Stimulated activated effector memory CD8-positive, alpha-beta T cell treated with anti-CD3 and anti-CD28 coated beads, Interleukin-12 subunit alpha, Interleukin-12 subunit beta, amount 100 ng/mL, for 72 hours (primary cell): ENCODE measurements at regions not wholly inside any gene's neighbourhood (a gene's known extent, or its start where the extent isn't known, plus 50 kb on each side); places are given as distances from the start of the nearest gene placed in this dataset.
"Not testable (repeated sequence)": the region's sequence is repeated elsewhere in the genome, so short reads cannot be mapped to it uniquely, and the experiment has no call there.

Experiments
- ATAC-seq: fragments of 150-1000 bp; cut with Tn5 transposase; 2 replicates; pipeline ENCODE4 v1.10.0; 2021
- DNase-seq, 2 donors: peaks; one replicate each; pipeline ENCODE4 v3.0.0; 2021 to 2022; ENCODE audit warnings: low spot score in 2 of 2
- H3K27ac Mint-ChIP-seq: one replicate; pipeline ENCODE4 v1.8.0; 2022; ENCODE audit warnings: mild to moderate bottlenecking, mixed read lengths
- H3K36me3 Mint-ChIP-seq: one replicate; pipeline ENCODE4 v1.8.0; 2022; ENCODE audit warnings: mild to moderate bottlenecking, mixed read lengths
- H3K4me1 Mint-ChIP-seq: one replicate; pipeline ENCODE4 v1.8.0; 2022; ENCODE audit warnings: mixed read lengths
- H3K4me3 Mint-ChIP-seq: one replicate; pipeline ENCODE4 v1.8.0; 2022; ENCODE audit warnings: mild to moderate bottlenecking, mixed read lengths
- H3K9me3 Mint-ChIP-seq: one replicate; pipeline ENCODE4 v1.8.0; 2022; ENCODE audit warnings: mixed read lengths

DNA sequence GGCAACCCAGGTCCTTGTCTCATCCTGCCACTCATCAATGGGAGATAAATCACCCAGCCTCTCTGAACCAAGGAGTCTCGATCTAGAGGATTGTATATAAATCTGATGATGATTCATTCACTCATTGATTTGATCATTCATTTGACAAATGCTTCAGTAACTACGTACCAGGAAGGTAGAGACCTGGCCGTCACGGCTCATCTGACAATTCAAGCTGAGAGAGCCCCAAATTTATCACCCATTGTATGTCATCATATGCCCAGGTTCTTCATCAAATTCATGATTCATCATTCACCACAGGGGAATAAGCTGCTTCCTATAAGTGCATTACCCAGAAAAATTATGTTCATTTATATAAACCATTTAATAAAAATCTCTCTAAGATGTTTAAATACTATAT lies 116.9 kb downstream of the FAM161A start:
- ATAC-seq (no peak), DNase-seq (no peak)
- Mint-ChIP-seq H3K4me3 (no peak overlapping the region), H3K36me3 (no peaks in the 10 kb centered on the region), H3K27ac (no peak overlapping the region), H3K9me3 (no peaks in the 10 kb centered on the region), H3K4me1 (no peaks in the 10 kb centered on the region)

DNA sequence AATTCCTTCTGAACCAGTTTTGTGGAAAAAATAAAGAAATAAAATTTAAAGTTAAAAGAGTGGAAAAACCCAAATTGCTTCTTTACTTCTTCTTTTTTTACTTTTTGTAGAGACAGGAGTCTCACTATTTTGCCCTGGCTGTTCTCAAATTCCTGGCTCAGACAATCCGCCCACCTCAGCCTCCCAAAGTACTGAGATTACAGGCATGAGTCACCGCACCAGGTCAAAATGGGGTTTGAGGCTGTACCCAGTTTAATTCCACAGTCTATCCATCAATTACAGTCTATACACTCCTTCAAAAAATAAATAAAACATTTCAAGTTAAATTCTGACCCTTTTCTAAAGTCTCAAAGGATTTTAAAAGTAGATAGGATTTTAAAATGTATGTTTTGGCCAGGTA lies 120.3 kb downstream of the FAM161A start:
- DNase-seq (no peak), ATAC-seq (no peak)
- H3K9me3 Mint-ChIP-seq, result no peaks in the 10 kb centered on the region
- no peaks in the 10 kb centered on the region for H3K4me1 Mint-ChIP-seq
- no peaks in the 10 kb centered on the region for H3K36me3 Mint-ChIP-seq
- H3K27ac Mint-ChIP-seq, result no peak overlapping the region
- no peak overlapping the region for H3K4me3 Mint-ChIP-seq

DNA sequence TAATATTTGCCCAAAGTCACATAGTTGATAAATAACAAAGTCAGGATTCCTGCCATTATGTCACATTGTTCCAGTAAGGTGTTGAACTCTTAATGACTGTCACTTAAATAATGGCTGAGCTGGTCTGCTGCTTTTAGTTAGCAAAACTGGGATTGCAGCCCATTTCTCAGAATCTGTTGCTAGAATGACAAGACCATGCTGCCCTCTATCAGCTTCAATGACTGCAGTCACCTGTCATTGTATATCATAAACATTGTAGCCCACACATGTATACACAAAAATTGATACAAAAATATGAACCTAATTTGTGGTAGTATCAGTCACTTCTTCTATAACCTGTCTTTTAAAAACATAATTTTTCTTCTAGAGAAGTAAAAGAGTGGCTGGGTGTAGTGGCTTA lies 121.1 kb downstream of the FAM161A start:
- Mint-ChIP-seq H3K4me3 (no peak overlapping the region), H3K9me3 (no peaks in the 10 kb centered on the region), H3K36me3 (no peaks in the 10 kb centered on the region), H3K4me1 (peaks cover 3% of the 10 kb centered on the region), H3K27ac (no peak overlapping the region)
- ATAC-seq (no peak), DNase-seq (no peak)

DNA sequence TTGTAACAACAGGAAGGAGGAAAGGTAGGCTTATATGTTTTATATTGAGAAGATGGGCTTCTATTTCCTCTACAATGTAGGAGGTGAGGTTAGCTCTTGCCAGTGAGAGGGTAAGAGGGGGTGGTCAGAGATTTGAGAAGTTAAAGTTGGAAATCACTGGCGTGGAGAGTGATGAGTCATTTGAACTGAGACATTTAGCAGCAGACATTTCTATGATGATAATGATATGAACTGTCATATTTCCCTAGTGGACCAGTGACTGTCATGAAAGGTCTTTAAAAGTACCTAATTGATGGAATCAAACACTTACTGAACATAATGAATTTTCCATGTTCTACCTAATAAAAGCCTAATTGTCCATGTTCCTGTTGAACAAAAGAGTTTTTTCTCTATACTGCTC lies 126.1 kb downstream of the FAM161A start:
- Mint-ChIP-seq H3K36me3 (no peaks in the 10 kb centered on the region), H3K27ac (no peak overlapping the region), H3K4me3 (no peak overlapping the region), H3K4me1 (peaks cover 14% of the 10 kb centered on the region), H3K9me3 (peaks cover 10% of the 10 kb centered on the region)
- ATAC-seq, result peak; percentile 70
- no peak for DNase-seq

DNA sequence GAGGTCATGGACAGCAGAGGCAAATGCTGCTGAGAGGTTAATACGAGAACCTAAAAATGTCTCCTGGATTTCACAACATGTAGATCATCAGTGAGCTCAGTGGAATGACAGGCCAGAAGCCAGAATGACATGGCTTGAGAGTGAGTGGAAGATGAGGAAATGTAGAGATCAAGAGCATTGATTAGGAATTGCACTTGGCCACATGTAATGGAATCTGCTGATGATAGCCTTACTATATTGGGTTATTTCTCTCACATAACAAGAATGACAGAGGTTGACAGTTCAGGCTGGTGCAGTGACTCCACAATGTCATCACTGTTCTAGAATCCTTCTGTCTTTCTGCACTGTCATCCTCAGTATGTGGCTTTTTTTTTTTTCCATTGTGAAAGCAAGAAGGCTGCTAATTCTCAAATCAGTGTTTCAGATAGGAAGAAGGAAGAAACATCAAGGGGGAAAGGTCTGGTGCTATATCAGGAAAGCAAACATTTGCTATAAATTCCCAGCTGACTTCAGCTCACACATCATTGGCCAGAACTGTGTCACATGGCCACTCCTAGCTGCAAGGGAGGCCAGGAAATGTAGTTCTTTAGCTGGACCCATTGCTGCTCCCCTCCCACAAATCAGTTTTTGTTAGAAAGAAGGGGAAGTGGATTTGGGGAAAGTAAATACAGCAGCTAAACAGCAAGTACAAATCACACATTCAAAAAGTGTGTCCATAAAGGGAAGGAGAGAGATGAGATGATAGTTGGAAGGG lies 127.2 kb downstream of the FAM161A start:
- no peaks in the 10 kb centered on the region for H3K36me3 Mint-ChIP-seq
- ATAC-seq, result no peak
- no peak for DNase-seq
- peaks cover 10% of the 10 kb centered on the region for H3K9me3 Mint-ChIP-seq
- H3K4me1 Mint-ChIP-seq, result peaks cover 14% of the 10 kb centered on the region
- H3K4me3 Mint-ChIP-seq, result no peak overlapping the region
- no peak overlapping the region for H3K27ac Mint-ChIP-seq

DNA sequence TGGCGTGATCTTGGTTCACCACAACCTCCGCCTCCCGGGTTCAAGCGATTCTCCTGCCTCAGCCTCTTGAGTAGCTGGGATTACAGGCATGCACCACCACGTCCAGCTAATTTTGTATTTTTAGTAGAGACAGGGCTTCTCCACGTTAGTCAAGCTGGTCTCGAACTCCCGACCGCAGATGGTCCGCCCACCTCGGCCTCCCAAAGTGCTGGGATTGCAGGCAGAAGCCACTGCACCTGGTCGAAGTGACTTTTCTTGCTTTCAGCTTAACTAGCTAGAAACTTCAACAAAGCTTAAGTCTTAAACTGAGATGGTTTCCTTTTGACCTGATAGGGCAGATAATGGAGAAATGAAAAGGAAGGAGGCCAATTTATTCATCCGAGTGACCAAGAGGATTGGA lies 130.5 kb downstream of the FAM161A start:
- H3K4me3 Mint-ChIP-seq, ATAC-seq, H3K9me3 Mint-ChIP-seq, H3K36me3 Mint-ChIP-seq, DNase-seq, H3K27ac Mint-ChIP-seq: not testable (repeated sequence)
- peaks cover 14% of the 10 kb centered on the region for H3K4me1 Mint-ChIP-seq

DNA sequence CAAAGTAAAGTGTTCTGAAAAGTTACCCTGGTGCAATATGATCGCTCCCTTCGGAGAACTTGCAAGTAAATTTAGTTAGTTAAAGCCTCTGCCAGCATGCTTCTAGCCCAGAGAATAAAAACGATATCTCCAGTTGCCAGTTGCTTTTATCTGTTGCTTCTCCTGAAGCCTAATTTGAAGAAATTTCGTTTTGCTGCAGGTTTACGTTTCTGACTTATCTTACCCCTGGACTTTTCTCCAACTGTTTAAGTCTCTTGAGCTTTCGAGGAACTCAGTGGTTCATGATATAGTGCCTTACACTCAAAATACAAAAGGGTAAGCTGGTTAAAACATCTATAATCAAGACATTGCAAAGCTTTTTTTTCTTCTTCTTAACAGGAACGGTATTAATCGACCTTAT lies 131.1 kb downstream of the FAM161A start:
- H3K36me3 Mint-ChIP-seq, result no peaks in the 10 kb centered on the region
- no peak for ATAC-seq
- peaks cover 11% of the 10 kb centered on the region for H3K4me1 Mint-ChIP-seq
- peaks cover 10% of the 10 kb centered on the region for H3K9me3 Mint-ChIP-seq
- H3K4me3 Mint-ChIP-seq, result no peak overlapping the region
- H3K27ac Mint-ChIP-seq, result no peak overlapping the region
- DNase-seq, result no peak

DNA sequence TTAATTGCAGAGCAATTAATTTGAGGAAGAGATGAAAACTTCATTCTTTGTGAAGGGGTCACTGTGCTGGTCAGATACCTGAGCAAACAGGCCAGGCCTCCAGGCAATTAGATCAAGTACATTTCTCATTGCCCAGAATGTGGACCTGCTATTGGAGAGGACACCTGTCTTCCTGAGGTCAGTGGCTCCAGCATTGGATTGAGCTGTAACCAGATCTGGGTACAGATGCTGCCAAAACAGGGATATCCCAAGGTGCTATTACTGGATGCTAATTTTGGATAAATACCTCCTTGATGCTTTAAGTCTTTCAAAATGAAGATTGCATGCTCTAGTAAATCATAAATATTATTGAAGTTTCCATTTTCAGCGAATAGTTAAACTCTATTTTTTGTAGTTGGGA lies 131.5 kb downstream of the FAM161A start:
- no peak overlapping the region for H3K27ac Mint-ChIP-seq
- no peak overlapping the region for H3K4me3 Mint-ChIP-seq
- DNase-seq, result no peak
- no peak for ATAC-seq
- peaks cover 10% of the 10 kb centered on the region for H3K9me3 Mint-ChIP-seq
- H3K4me1 Mint-ChIP-seq, result peaks cover 6% of the 10 kb centered on the region
- no peaks in the 10 kb centered on the region for H3K36me3 Mint-ChIP-seq

DNA sequence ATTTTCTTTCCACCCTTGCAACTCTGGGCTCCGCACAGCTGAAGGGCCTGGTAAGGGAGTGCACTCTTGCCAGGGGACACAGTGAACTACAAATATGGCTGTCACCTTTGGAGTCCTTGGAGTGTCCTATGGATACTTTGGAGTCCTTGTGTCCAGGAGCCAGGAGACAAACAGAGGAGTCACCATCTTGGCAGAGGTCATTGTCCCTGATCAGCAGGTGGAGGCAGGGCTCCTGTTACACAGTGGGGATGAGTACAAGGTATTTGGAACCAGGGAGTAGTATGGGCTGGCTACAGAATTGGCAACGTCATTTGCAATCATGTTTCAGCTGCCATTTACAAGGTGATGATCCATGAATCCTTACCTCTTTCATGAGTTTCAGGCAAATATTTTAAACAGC lies 132.5 kb downstream of the FAM161A start:
- no peak for DNase-seq
- ATAC-seq, result no peak
- H3K4me1 Mint-ChIP-seq, result no peaks in the 10 kb centered on the region
- H3K9me3 Mint-ChIP-seq, result peaks cover 4% of the 10 kb centered on the region
- no peaks in the 10 kb centered on the region for H3K36me3 Mint-ChIP-seq
- no peak overlapping the region for H3K4me3 Mint-ChIP-seq
- no peak overlapping the region for H3K27ac Mint-ChIP-seq

DNA sequence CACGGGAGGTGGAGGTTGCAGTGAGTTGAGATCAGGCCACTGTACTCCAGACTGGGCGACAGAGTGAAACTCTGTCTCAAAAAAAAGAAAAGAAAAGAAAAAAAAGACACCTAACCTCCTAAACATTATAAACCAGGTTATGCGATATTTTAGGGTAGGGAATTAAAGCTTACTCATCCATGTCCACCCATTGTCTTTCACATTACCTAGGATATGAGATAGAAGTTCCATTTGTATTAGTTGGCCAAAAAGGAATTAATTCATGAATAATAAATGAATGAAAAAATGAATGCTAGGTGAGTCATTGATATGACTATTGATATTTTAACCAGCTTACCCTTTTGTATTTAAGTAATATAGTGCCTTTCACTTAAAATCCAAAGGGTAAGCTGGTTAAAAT lies 132.9 kb downstream of the FAM161A start:
- H3K4me3 Mint-ChIP-seq, result no peak overlapping the region
- H3K27ac Mint-ChIP-seq, result no peak overlapping the region
- ATAC-seq (no peak), DNase-seq (no peak)
- H3K36me3 Mint-ChIP-seq, result no peaks in the 10 kb centered on the region
- H3K4me1 Mint-ChIP-seq, result no peaks in the 10 kb centered on the region
- peaks cover under 1% of the 10 kb centered on the region for H3K9me3 Mint-ChIP-seq

DNA sequence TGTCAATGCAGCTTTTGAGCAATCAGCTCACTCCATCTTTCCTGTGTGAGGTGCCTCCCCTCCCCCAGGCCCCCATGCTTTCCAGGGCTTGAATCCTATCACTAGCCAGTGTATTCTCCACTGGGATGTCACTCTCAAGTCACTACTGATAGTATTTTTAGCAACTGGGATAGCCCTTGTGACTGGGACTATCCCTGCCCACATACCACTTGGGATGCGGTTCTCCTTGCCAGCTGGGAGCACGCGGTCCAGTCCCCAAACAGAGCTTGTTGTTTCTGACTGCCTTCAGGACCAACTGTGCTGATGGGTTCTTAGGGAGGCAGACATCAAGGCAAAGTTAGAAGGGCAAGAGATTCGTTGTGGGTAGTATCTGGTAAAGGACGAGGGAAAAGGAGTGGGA lies 134.9 kb downstream of the FAM161A start:
- Mint-ChIP-seq H3K4me3 (no peak overlapping the region), H3K36me3 (no peaks in the 10 kb centered on the region), H3K9me3 (no peaks in the 10 kb centered on the region), H3K27ac (no peak overlapping the region), H3K4me1 (no peaks in the 10 kb centered on the region)
- DNase-seq (no peak), ATAC-seq (no peak)

DNA sequence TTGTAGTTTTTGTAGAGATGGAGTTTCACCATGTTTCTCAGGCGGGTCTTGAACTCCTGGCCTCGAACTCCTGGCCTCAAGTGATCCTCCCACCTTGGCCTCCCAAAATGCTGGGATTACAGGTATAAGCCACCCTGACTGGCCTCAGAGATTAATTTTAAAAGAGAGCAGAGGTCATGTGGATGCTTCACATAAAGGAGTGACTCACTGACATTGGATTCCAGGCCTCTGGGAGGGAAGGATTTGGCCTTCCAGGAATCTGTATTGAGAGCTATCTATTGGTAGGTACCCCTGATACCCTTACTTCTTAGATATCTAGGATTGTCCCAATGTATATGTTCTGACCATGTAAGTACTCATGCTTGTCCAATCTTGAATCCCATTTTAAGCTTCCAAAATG lies 138.4 kb downstream of the FAM161A start:
- Mint-ChIP-seq H3K36me3 (no peaks in the 10 kb centered on the region), H3K4me3 (no peak overlapping the region), H3K4me1 (no peaks in the 10 kb centered on the region), H3K27ac (no peak overlapping the region), H3K9me3 (no peaks in the 10 kb centered on the region)
- DNase-seq (no peak), ATAC-seq (no peak)

DNA sequence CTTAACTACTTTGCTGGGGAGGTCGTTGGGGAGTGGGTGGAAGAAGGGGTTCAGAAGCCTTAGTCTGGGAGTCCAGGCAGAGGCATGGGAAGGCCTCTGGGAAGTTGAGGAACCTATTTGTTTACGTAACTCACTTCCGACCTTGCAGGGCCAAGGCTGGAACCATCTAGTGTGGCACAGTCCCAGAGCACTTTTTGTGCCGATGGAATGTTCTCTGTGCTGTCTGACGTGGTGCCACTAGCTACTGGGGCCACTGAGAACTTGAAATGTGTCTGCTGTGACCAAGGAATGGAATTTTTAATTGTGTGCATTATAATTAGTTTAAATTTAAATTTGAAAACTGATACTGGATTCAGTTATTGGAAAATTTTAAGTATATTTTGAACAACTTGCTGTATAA lies 139.7 kb downstream of the FAM161A start:
- DNase-seq (no peak), ATAC-seq (no peak)
- Mint-ChIP-seq H3K9me3 (no peaks in the 10 kb centered on the region), H3K27ac (no peak overlapping the region), H3K4me1 (no peaks in the 10 kb centered on the region), H3K4me3 (no peak overlapping the region), H3K36me3 (no peaks in the 10 kb centered on the region)

DNA sequence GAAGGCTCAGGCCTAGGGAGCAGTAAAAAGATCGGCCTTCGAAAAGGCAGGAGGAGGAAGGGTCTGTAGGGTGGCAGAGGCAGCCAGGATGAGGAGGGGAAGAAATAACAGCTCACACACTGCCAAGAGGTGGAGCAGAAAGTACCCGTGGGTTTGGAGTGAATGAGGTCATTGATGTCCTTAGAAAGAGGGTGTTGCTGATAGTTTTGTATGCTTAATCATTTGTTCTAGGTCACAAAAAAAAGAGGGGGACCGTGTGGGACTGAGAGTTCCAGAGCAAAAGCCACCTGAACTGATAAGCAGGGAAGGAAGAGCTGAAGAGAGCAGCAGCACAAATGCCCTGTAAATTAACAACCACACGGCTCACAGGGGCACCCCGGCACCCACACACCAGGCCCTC lies 140.4 kb downstream of the FAM161A start:
- H3K4me1 Mint-ChIP-seq, result peaks cover 1% of the 10 kb centered on the region
- ATAC-seq, result no peak
- H3K9me3 Mint-ChIP-seq, result no peaks in the 10 kb centered on the region
- H3K36me3 Mint-ChIP-seq, result no peaks in the 10 kb centered on the region
- DNase-seq, result no peak
- no peak overlapping the region for H3K4me3 Mint-ChIP-seq
- H3K27ac Mint-ChIP-seq, result no peak overlapping the region

DNA sequence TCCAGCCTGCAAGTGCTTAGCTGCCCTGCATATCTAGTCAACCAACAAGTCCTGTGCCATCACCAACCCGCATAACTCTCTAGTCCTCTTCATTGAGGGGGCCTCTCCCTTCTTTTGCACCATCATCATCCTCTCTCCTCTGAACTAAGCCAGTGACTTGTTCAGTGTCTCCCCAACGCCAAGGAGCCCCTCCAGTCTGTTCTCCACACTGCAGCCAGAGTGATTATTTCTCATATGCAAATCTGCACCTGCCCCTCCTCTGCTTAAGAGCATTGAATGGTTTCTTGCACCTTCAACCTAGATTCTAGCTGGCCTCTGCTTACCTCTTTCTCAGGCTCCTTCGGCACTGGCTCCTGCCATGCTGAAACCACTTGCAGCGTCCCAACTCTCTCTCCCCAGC lies 141.8 kb downstream of the FAM161A start:
- no peaks in the 10 kb centered on the region for H3K36me3 Mint-ChIP-seq
- H3K4me3 Mint-ChIP-seq, result no peak overlapping the region
- no peaks in the 10 kb centered on the region for H3K9me3 Mint-ChIP-seq
- H3K27ac Mint-ChIP-seq, result no peak overlapping the region
- no peak for ATAC-seq
- H3K4me1 Mint-ChIP-seq, result peaks cover 8% of the 10 kb centered on the region
- DNase-seq, result no peak

DNA sequence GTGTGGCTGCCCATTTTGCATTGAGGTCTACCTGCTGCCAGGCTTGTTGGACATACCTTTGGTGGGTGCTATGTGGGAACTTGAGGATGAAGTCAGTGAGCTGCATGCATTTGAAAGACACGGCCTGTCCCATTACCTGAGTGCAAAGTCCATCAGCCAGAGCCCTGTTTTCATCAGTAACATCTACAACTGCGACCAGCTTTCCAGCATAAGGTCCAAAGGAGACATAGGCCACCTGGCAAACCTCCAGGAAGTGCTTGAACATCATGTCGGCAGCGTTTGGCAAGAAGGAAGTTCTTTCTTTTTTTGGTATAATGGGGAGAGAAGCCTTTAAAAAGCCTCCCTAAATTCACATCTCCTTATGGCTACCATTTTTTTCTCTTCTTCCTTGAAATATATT lies 143.1 kb downstream of the FAM161A start:
- peaks cover 8% of the 10 kb centered on the region for H3K4me1 Mint-ChIP-seq
- ATAC-seq (no peak), DNase-seq (no peak)
- no peak overlapping the region for H3K4me3 Mint-ChIP-seq
- H3K36me3 Mint-ChIP-seq, result no peaks in the 10 kb centered on the region
- no peak overlapping the region for H3K27ac Mint-ChIP-seq
- no peaks in the 10 kb centered on the region for H3K9me3 Mint-ChIP-seq
